ENCODE measurements at regions not wholly inside any gene's neighbourhood (a gene's known extent, or its start where the extent isn't known, plus 50 kb on each side); places are given as distances from the start of the nearest gene placed in this dataset.

GRCh38 chr11:128103278-128103873 is 484.0 kb downstream of the ETS1 start:
- TF ChIP-seq POLR2AphosphoS5 (IDR thresholded peaks at IDR 0.05) (no peak), POLR2A (IDR thresholded peaks at IDR 0.05) (no peak)

Data from suprapubic skin (tissue), 4 donors.